T-cell (primary cell): ENCODE measurements at regions not wholly inside any gene's neighbourhood (a gene's known extent, or its start where the extent isn't known, plus 50 kb on each side); places are given as distances from the start of the nearest gene placed in this dataset.

Experiments
- ATAC-seq, 4 experiments: fragments of 200-7000 bp in 3 of 4; fragments of 150-1000 bp in 1 of 4; cut with Tn5 transposase; replicated peaks in 1 of 4; 1 replicate in 3 of 4; 2 replicates in 1 of 4; pipeline ENCODE4 v1.10.0; 2021; ENCODE audit warnings: moderate library complexity in 3 of 4, mild to moderate bottlenecking in 2 of 4, moderate number of reproducible peaks in 1 of 4
- CTCF ChIA-PET, 2 donors: fragments of 300-600 bp; sonication (Branson Sonifier 250); formaldehyde crosslinking; loops; one replicate each; lab custom pipeline; 2022; ENCODE audit warnings: antibody characterized with exemption in 2 of 2; lab: Charles Lee
- POLR2A ChIA-PET, 2 donors: fragments of 300-600 bp; sonication (Branson Sonifier 250); formaldehyde crosslinking; loops; one replicate each; lab custom pipeline; 2022; ENCODE audit warnings: antibody characterized with exemption in 2 of 2; lab: Charles Lee
- DNase-seq, 35 experiments: peaks; one replicate each; pipeline versions ENCODE4 v3.0.0 to v3.0.0-alpha.2; 2013 to 2023
- H3K27ac ChIP-seq: one replicate; pipeline ENCODE4 v1.5.1; 2013; ENCODE audit warnings: low read length
- H3K27me3 ChIP-seq, 2 experiments: replicated peaks in 1 of 2; 1 replicate in 1 of 2; 2 replicates in 1 of 2; pipeline versions ENCODE4 v1.6.1 to v1.7.0; 2013; ENCODE audit warnings: low read length in 1 of 2, mixed read lengths in 1 of 2; ENCODE audit not compliant: control insufficient read depth in 2 of 2, insufficient read depth in 2 of 2; ENCODE audit errors: extremely low read depth in 1 of 2
- H3K36me3 ChIP-seq, 2 donors: 1 replicate in 1 of 2; 2 replicates in 1 of 2; pipeline versions ENCODE4 v1.6.1 to v1.7.0; 2013; ENCODE audit warnings: low read length in 1 of 2; ENCODE audit not compliant: control insufficient read depth in 2 of 2, insufficient read depth in 1 of 2; ENCODE audit errors: extremely low read depth in 1 of 2
- H3K4me1 ChIP-seq, 2 experiments: 1 replicate in 1 of 2; 2 replicates in 1 of 2; pipeline versions ENCODE4 v1.6.1 to v1.7.0; 2013; ENCODE audit warnings: low read length in 2 of 2, mixed read lengths in 1 of 2; ENCODE audit not compliant: insufficient read depth in 2 of 2, control insufficient read depth in 1 of 2; ENCODE audit errors: extremely low read depth in 1 of 2
- H3K4me3 ChIP-seq, 2 donors: 1 replicate in 1 of 2; 2 replicates in 1 of 2; pipeline versions ENCODE4 v1.5.1 to v1.7.0; 2013; ENCODE audit warnings: mild to moderate bottlenecking in 2 of 2, low read length in 1 of 2, moderate library complexity in 1 of 2; ENCODE audit not compliant: control insufficient read depth in 1 of 2; ENCODE audit errors: extremely low read depth in 1 of 2
- H3K9me3 ChIP-seq: 2 replicates; pipeline ENCODE4 v1.7.0; 2013
- H3K27ac Mint-ChIP-seq, 2 donors: one replicate each; pipeline ENCODE4 v1.8.0; 2020 to 2021; ENCODE audit warnings: mild to moderate bottlenecking in 2 of 2, mixed read lengths in 2 of 2
- H3K27me3 Mint-ChIP-seq, 2 donors: one replicate each; pipeline ENCODE4 v1.8.0; 2021 to 2022; ENCODE audit warnings: mixed read lengths in 2 of 2
- H3K36me3 Mint-ChIP-seq: one replicate; pipeline ENCODE4 v1.8.0; 2021; ENCODE audit warnings: mixed read lengths
- H3K4me1 Mint-ChIP-seq, 3 donors: one replicate each; pipeline ENCODE4 v1.8.0; 2020 to 2022; ENCODE audit warnings: mixed read lengths in 3 of 3, mild to moderate bottlenecking in 1 of 3
- H3K4me3 Mint-ChIP-seq, 3 donors: one replicate each; pipeline ENCODE4 v1.8.0; 2020 to 2022; ENCODE audit warnings: mild to moderate bottlenecking in 3 of 3, mixed read lengths in 3 of 3, moderate library complexity in 3 of 3
- H3K9me3 Mint-ChIP-seq, 3 donors: one replicate each; pipeline ENCODE4 v1.8.0; 2020 to 2022; ENCODE audit warnings: mixed read lengths in 3 of 3
- WGBS: methylation state at CpG from one replicate; pipeline ENCODE4 v1.1.5; 2013; ENCODE audit warnings: missing lambda C conversion rate; ENCODE audit not compliant: insufficient coverage; 5-methylcytosine and 5-hydroxymethylcytosine counted together

DNA sequence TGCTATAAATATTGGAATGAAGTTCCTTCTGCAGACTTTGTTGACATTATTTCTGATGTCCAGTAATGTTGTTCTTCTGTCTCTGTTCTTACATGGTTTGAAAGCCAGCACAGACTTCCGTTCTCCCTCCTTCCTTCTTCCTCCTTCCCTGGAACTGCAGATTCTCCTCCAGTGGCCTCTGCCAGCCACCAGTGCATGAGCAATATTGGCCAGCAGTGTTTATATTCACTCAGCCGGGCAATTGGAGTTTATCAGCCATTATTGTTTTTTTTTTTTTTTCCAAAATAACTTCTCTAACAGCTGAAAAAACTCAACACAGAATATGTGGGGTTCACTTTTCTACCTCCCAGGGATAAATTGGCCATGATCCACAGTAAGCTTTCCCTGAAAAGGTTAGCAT lies 86.8 kb downstream of the ADCYAP1 start:
- no peak overlapping the region for H3K27ac Mint-ChIP-seq
- POLR2A ChIA-PET, result no interaction called here
- WGBS, result 45% methylated on average over 1 of the region's 2 CpGs

DNA sequence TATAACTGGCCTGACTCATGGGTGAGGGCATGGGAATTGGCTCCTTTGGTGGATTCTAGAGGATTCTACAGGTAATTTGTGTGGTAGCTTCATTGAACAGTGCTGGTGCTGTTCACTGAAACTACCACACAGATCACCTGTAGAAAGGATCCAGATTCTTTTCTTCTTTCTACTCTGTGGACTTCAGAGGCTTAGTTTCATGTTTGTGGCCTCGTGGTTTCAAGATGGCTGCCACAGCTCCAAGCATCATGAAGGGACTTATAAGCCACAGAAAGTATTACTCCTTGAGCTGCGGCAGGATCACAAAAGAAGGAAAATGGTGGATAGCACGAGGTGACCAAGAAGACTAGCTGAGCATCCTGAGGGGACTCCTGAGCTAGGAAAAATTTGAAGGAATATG lies 88.9 kb downstream of the ADCYAP1 start:
- H3K4me3 Mint-ChIP-seq, result no peak overlapping the region
- H3K27ac Mint-ChIP-seq, result no peak overlapping the region
- Histone ChIP-seq H3K9me3 (no peaks in the 10 kb centered on the region), H3K27ac (no peak overlapping the region), H3K4me1 (no peaks in the 10 kb centered on the region), H3K27me3 (no peaks in the 10 kb centered on the region), H3K36me3 (no peaks in the 10 kb centered on the region), H3K4me3 (no peak overlapping the region)
- 61% methylated on average over 2 of the region's 3 CpGs for WGBS
- H3K36me3 Mint-ChIP-seq, result no peaks in the 10 kb centered on the region
- peaks cover 4 to 18% of the 10 kb centered on the region in 2 donors for H3K27me3 Mint-ChIP-seq
- peaks cover 3 to 5% (median 4%) of the 10 kb centered on the region in 3 donors for H3K9me3 Mint-ChIP-seq
- ATAC-seq (no peak), DNase-seq (no peak)
- POLR2A ChIA-PET, result no interaction called here
- CTCF ChIA-PET, result no interaction called here
- no peaks in the 10 kb centered on the region for H3K4me1 Mint-ChIP-seq

More for the DNA sequence above, 86.8 kb downstream of the ADCYAP1 start:
- H3K27ac ChIP-seq, result no peak overlapping the region
- Mint-ChIP-seq H3K27me3 (peaks cover 8 to 18% of the 10 kb centered on the region in 2 donors), H3K4me3 (no peak overlapping the region), H3K9me3 (peaks cover 3 to 5% (median 4%) of the 10 kb centered on the region in 3 donors), H3K36me3 (no peaks in the 10 kb centered on the region), H3K4me1 (no peaks in the 10 kb centered on the region)
- ATAC-seq (no peak), DNase-seq (no peak)
- no peaks in the 10 kb centered on the region for H3K4me1 ChIP-seq
- CTCF ChIA-PET, result no interaction called here
- H3K4me3 ChIP-seq, result no peak overlapping the region
- H3K9me3 ChIP-seq, result no peaks in the 10 kb centered on the region
- H3K36me3 ChIP-seq, result no peaks in the 10 kb centered on the region
- H3K27me3 ChIP-seq, result no peaks in the 10 kb centered on the region

DNA sequence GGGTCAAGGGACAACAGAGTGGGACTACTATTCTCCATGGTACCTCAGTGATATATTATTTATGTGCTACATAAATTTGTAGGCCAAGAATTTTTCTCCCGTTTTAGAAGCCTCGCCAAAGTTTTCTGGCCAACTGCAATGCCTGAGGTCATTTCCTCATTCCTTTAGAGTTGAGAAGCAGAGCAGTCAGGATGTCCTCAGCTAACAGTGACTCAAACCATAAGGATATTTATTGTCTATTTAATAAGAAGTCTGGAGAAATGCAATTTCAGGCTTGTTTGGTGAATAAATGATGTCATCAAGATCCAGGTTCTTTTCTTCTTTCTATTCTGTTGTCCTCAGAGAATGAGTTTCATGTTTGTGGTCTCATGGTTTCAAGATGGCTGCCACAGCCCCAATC lies 91.0 kb downstream of the ADCYAP1 start:
- Mint-ChIP-seq H3K27me3 (peaks cover 4 to 15% of the 10 kb centered on the region in 2 donors), H3K27ac (no peak overlapping the region), H3K4me3 (no peak overlapping the region), H3K36me3 (no peaks in the 10 kb centered on the region), H3K9me3 (peaks cover 3 to 5% (median 4%) of the 10 kb centered on the region in 3 donors), H3K4me1 (no peaks in the 10 kb centered on the region)
- DNase-seq, result no peak
- H3K4me3 ChIP-seq, result no peak overlapping the region
- H3K4me1 ChIP-seq, result no peaks in the 10 kb centered on the region
- H3K36me3 ChIP-seq, result no peaks in the 10 kb centered on the region
- CTCF ChIA-PET, result no interaction called here
- 70% methylated on average over 2 of the region's 2 CpGs for WGBS
- no peak overlapping the region for H3K27ac ChIP-seq
- H3K9me3 ChIP-seq, result no peaks in the 10 kb centered on the region
- no peak for ATAC-seq
- POLR2A ChIA-PET, result no interaction called here
- H3K27me3 ChIP-seq, result no peaks in the 10 kb centered on the region

DNA sequence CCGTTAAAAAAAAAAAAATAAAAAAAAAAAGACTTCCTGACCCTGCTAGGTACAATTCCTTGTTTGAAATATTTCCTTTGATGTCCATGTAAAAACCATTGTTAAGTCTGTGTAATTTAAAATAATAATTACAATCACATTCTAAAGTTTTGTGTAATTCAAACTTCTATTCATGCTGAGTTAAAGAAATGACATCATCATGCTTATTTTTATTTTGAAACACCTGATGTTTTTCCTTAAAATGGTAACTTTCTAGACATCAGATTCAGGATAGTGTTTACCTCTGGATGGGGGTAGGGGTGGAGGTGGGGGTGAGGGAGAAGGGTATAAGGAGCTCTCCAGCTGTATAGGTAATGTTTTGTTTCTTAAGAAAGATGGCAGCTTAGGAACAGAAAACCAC lies 92.8 kb downstream of the ADCYAP1 start:
- no peaks in the 10 kb centered on the region for H3K4me1 Mint-ChIP-seq
- Histone ChIP-seq H3K27me3 (no peaks in the 10 kb centered on the region), H3K4me3 (no peak overlapping the region), H3K27ac (no peak overlapping the region), H3K36me3 (no peaks in the 10 kb centered on the region), H3K9me3 (no peaks in the 10 kb centered on the region), H3K4me1 (no peaks in the 10 kb centered on the region)
- peaks cover 0 to 5% of the 10 kb centered on the region in 2 donors for H3K27me3 Mint-ChIP-seq
- ATAC-seq (no peak), DNase-seq (no peak)
- peaks cover 3 to 5% (median 4%) of the 10 kb centered on the region in 3 donors for H3K9me3 Mint-ChIP-seq
- CTCF ChIA-PET, result no interaction called here
- H3K36me3 Mint-ChIP-seq, result no peaks in the 10 kb centered on the region
- WGBS, result no CpG with 5 or more reads among the region's 1 CpG
- POLR2A ChIA-PET, result no interaction called here
- no peak overlapping the region for H3K27ac Mint-ChIP-seq
- no peak overlapping the region for H3K4me3 Mint-ChIP-seq

DNA sequence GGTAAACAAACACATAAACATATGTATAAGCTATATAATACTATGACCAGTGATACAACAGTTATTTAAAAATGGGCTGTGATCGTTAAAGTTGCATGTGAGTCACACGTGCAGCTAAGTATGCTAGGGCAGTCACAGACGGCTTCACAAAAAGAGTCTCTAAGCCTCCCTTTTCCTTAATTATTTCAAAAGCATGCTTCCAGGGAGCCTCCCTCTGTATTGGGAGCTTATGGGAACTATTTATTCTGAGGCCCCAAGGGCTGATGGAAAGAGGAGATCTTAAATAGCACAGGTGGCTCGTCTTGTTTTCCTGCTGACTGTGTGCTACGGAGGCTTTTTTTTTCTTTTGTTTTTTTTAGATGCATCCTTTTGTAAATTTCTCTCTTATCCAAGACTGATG lies 94.3 kb downstream of the ADCYAP1 start:
- Mint-ChIP-seq H3K27me3 (peaks cover 0 to 5% of the 10 kb centered on the region in 2 donors), H3K9me3 (peaks cover 3 to 9% (median 9%) of the 10 kb centered on the region in 3 donors), H3K36me3 (no peaks in the 10 kb centered on the region), H3K4me3 (no peak overlapping the region), H3K27ac (no peak overlapping the region), H3K4me1 (no peaks in the 10 kb centered on the region)
- DNase-seq (no peak), ATAC-seq (no peak)
- POLR2A ChIA-PET, result no interaction called here
- H3K4me3 ChIP-seq, result no peak overlapping the region
- no peak overlapping the region for H3K27ac ChIP-seq
- no peaks in the 10 kb centered on the region for H3K9me3 ChIP-seq
- no peaks in the 10 kb centered on the region for H3K36me3 ChIP-seq
- H3K4me1 ChIP-seq, result no peaks in the 10 kb centered on the region
- no peaks in the 10 kb centered on the region for H3K27me3 ChIP-seq
- CTCF ChIA-PET, result no interaction called here
- 80% methylated on average over 1 of the region's 5 CpGs for WGBS

DNA sequence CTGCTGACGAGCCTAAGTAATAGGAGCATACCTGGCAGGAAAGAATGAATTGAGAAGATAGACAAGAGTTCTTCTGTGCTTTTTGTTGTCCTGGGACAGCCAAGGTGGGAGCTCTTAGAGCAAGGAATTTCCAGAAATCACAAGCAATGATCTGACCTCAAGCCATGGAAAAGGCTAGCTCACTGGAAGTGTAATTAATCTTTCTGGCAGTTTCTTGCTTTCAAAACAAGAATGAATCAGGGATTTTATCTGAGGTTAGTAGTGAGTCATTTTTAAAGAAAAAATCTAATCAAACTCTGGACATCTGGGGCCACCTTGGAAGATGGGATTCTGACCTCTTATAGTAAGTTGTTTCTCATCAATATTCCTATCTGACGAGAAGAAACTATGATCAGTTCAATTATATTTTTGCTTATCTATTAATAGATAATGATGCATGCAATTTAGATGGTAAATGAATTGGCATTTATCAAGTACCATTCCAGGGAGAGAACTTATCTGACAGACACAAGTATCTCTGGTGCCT lies 98.0 kb downstream of the ADCYAP1 start:
- H3K4me3 Mint-ChIP-seq, result no peak overlapping the region
- Histone ChIP-seq H3K27ac (no peak overlapping the region), H3K9me3 (no peaks in the 10 kb centered on the region), H3K36me3 (no peaks in the 10 kb centered on the region), H3K27me3 (no peaks in the 10 kb centered on the region), H3K4me3 (no peak overlapping the region), H3K4me1 (no peaks in the 10 kb centered on the region)
- ATAC-seq (no peak), DNase-seq (no peak)
- ChIA-PET CTCF (no interaction called here), POLR2A (no interaction called here)
- H3K4me1 Mint-ChIP-seq, result no peaks in the 10 kb centered on the region
- peaks cover 0 to 3% of the 10 kb centered on the region in 2 donors for H3K27me3 Mint-ChIP-seq
- H3K27ac Mint-ChIP-seq, result no peak overlapping the region
- H3K36me3 Mint-ChIP-seq, result no peaks in the 10 kb centered on the region
- no CpG with 5 or more reads among the region's 2 CpGs for WGBS
- H3K9me3 Mint-ChIP-seq, result peaks cover 2 to 10% (median 9%) of the 10 kb centered on the region in 3 donors

DNA sequence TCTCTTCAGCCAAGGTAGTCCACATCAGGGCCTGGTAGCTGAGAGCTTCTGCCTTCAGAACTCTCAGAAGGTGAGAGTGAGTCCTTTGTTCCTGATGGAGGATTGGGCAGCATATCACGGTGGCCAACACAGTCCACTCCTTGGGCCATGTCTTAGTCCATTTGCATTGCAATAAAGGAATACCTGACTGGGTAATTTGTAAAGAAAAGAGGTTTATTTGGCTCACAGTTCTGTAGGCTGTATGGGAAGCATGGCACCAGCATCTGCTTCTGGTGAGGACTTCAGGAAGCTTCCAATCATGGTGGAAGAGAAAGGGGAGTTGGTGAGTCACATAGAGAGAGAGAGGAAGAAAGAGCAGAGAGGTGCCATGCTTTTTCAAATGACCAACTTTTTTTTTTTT lies 98.8 kb downstream of the ADCYAP1 start:
- WGBS, result 50% methylated on average over 1 of the region's 1 CpG
- Histone ChIP-seq H3K27ac (no peak overlapping the region), H3K9me3 (no peaks in the 10 kb centered on the region), H3K4me1 (no peaks in the 10 kb centered on the region), H3K27me3 (no peaks in the 10 kb centered on the region), H3K36me3 (no peaks in the 10 kb centered on the region), H3K4me3 (no peak overlapping the region)
- ChIA-PET POLR2A (no interaction called here), CTCF (interaction anchor here in 1 of 2 donors (0.7 kb wide), 1 partner anchor 686 kb away, joined by 5 read pairs; no protein-coding TSS in a partner anchor)
- no peak for ATAC-seq
- peaks cover 0 to 3% of the 10 kb centered on the region in 2 donors for H3K27me3 Mint-ChIP-seq
- no peak for DNase-seq
- no peaks in the 10 kb centered on the region for H3K4me1 Mint-ChIP-seq
- H3K36me3 Mint-ChIP-seq, result no peaks in the 10 kb centered on the region
- H3K9me3 Mint-ChIP-seq, result peaks cover 2 to 10% (median 9%) of the 10 kb centered on the region in 3 donors
- no peak overlapping the region for H3K4me3 Mint-ChIP-seq
- no peak overlapping the region for H3K27ac Mint-ChIP-seq
